ENCODE measurements at regions not wholly inside any gene's neighbourhood (a gene's known extent, or its start where the extent isn't known, plus 50 kb on each side); places are given as distances from the start of the nearest gene placed in this dataset.
"Not testable (repeated sequence)": the region's sequence is repeated elsewhere in the genome, so short reads cannot be mapped to it uniquely, and the experiment has no call there.

GRCh38 chr5:166742951-166743350, 1548.5 kb upstream of the WWC1 start:
- not testable (repeated sequence) for H3K27me3 Mint-ChIP-seq

GRCh38 chr5:166746506-166746905, 1544.9 kb upstream of the WWC1 start:
- Mint-ChIP-seq H3K4me3 (no peak overlapping the region), H3K9me3 (peaks cover 42% of the 10 kb centered on the region), H3K4me1 (ENCODE audit: low read depth) (no peaks in the 10 kb centered on the region), H3K27me3 (no peaks in the 10 kb centered on the region), H3K27ac (no peak overlapping the region), H3K36me3 (ENCODE audit: low read depth) (no peaks in the 10 kb centered on the region)
- intact Hi-C loops (cut with micrococcal nuclease), result no loop called here

More at GRCh38 chr5:166742951-166743350, 1548.5 kb upstream of the WWC1 start:
- H3K27ac Mint-ChIP-seq; intact Hi-C loops (cut with micrococcal nuclease); H3K4me3 Mint-ChIP-seq; H3K4me1 Mint-ChIP-seq (ENCODE audit: low read depth); H3K36me3 Mint-ChIP-seq (ENCODE audit: low read depth): not testable (repeated sequence)
- peaks cover 60% of the 10 kb centered on the region for H3K9me3 Mint-ChIP-seq

- intact Hi-C loops (cut with micrococcal nuclease), result no loop called here
- Mint-ChIP-seq H3K4me1 (ENCODE audit: low read depth) (no peaks in the 10 kb centered on the region), H3K27ac (no peak overlapping the region), H3K36me3 (ENCODE audit: low read depth) (no peaks in the 10 kb centered on the region), H3K4me3 (no peak overlapping the region), H3K27me3 (no peaks in the 10 kb centered on the region), H3K9me3 (peaks cover 17% of the 10 kb centered on the region)
Measured at GRCh38 chr5:166750376-166750775, 1541.1 kb upstream of the WWC1 start.

GRCh38 chr5:166758151-166758550, 1533.3 kb upstream of the WWC1 start:
- H3K36me3 Mint-ChIP-seq (ENCODE audit: low read depth), result no peaks in the 10 kb centered on the region
- no peaks in the 10 kb centered on the region for H3K4me1 Mint-ChIP-seq (ENCODE audit: low read depth)
- intact Hi-C loops (cut with micrococcal nuclease), result no loop called here
- no peak overlapping the region for H3K27ac Mint-ChIP-seq
- H3K27me3 Mint-ChIP-seq, result no peaks in the 10 kb centered on the region
- H3K4me3 Mint-ChIP-seq, result no peak overlapping the region
- peaks cover 32% of the 10 kb centered on the region for H3K9me3 Mint-ChIP-seq

- Mint-ChIP-seq H3K4me3 (no peak overlapping the region), H3K36me3 (ENCODE audit: low read depth) (no peaks in the 10 kb centered on the region), H3K4me1 (ENCODE audit: low read depth) (no peaks in the 10 kb centered on the region), H3K27ac (no peak overlapping the region), H3K9me3 (peaks cover 53% of the 10 kb centered on the region), H3K27me3 (no peaks in the 10 kb centered on the region)
- intact Hi-C loops (cut with micrococcal nuclease), result no loop called here
Measured at GRCh38 chr5:166767858-166768257, 1523.6 kb upstream of the WWC1 start.

GRCh38 chr5:166768536-166768935, 1522.9 kb upstream of the WWC1 start:
- intact Hi-C loops (cut with micrococcal nuclease), result no loop called here
- H3K4me3 Mint-ChIP-seq, result no peak overlapping the region
- no peaks in the 10 kb centered on the region for H3K4me1 Mint-ChIP-seq (ENCODE audit: low read depth)
- H3K27me3 Mint-ChIP-seq, result no peaks in the 10 kb centered on the region
- no peaks in the 10 kb centered on the region for H3K36me3 Mint-ChIP-seq (ENCODE audit: low read depth)
- H3K9me3 Mint-ChIP-seq, result peaks cover 51% of the 10 kb centered on the region
- no peak overlapping the region for H3K27ac Mint-ChIP-seq

- no peaks in the 10 kb centered on the region for H3K36me3 Mint-ChIP-seq (ENCODE audit: low read depth)
- intact Hi-C loops (cut with micrococcal nuclease), result no loop called here
Measured at GRCh38 chr5:166772770-166773169, 1518.7 kb upstream of the WWC1 start.

GRCh38 chr5:166781737-166782136, 1509.7 kb upstream of the WWC1 start:
- H3K4me3 Mint-ChIP-seq, result no peak overlapping the region
- H3K36me3 Mint-ChIP-seq (ENCODE audit: low read depth), result no peaks in the 10 kb centered on the region
- no peaks in the 10 kb centered on the region for H3K27me3 Mint-ChIP-seq
- peaks cover 22% of the 10 kb centered on the region for H3K9me3 Mint-ChIP-seq
- no peak overlapping the region for H3K27ac Mint-ChIP-seq
- intact Hi-C loops (cut with micrococcal nuclease), result no loop called here
- H3K4me1 Mint-ChIP-seq (ENCODE audit: low read depth), result no peaks in the 10 kb centered on the region

More at GRCh38 chr5:166772770-166773169, 1518.7 kb upstream of the WWC1 start:
- H3K9me3 Mint-ChIP-seq, result peaks cover 26% of the 10 kb centered on the region
- H3K27me3 Mint-ChIP-seq, result no peaks in the 10 kb centered on the region
- no peak overlapping the region for H3K4me3 Mint-ChIP-seq
- no peaks in the 10 kb centered on the region for H3K4me1 Mint-ChIP-seq (ENCODE audit: low read depth)
- no peak overlapping the region for H3K27ac Mint-ChIP-seq

- Mint-ChIP-seq H3K9me3 (peaks cover 22% of the 10 kb centered on the region), H3K27me3 (no peaks in the 10 kb centered on the region), H3K36me3 (ENCODE audit: low read depth) (no peaks in the 10 kb centered on the region), H3K4me3 (no peak overlapping the region), H3K4me1 (ENCODE audit: low read depth) (no peaks in the 10 kb centered on the region), H3K27ac (no peak overlapping the region)
- intact Hi-C loops (cut with micrococcal nuclease), result no loop called here
Measured at GRCh38 chr5:166784545-166785078, 1506.8 kb upstream of the WWC1 start.

GRCh38 chr5:166786178-166786577, 1505.3 kb upstream of the WWC1 start:
- Mint-ChIP-seq H3K36me3 (ENCODE audit: low read depth) (no peaks in the 10 kb centered on the region), H3K4me1 (ENCODE audit: low read depth) (no peaks in the 10 kb centered on the region), H3K27me3 (no peaks in the 10 kb centered on the region), H3K27ac (no peak overlapping the region), H3K9me3 (peaks cover 22% of the 10 kb centered on the region), H3K4me3 (no peak overlapping the region)
- intact Hi-C loops (cut with micrococcal nuclease), result no loop called here

GRCh38 chr5:166786889-166787288, 1504.6 kb upstream of the WWC1 start:
- Mint-ChIP-seq H3K4me1 (ENCODE audit: low read depth) (no peaks in the 10 kb centered on the region), H3K4me3 (no peak overlapping the region), H3K27ac (no peak overlapping the region), H3K27me3 (no peaks in the 10 kb centered on the region), H3K36me3 (ENCODE audit: low read depth) (no peaks in the 10 kb centered on the region), H3K9me3 (peaks cover 22% of the 10 kb centered on the region)
- intact Hi-C loops (cut with micrococcal nuclease), result no loop called here

- no peaks in the 10 kb centered on the region for H3K27me3 Mint-ChIP-seq
- H3K27ac Mint-ChIP-seq, result no peak overlapping the region
- H3K4me3 Mint-ChIP-seq, result no peak overlapping the region
- intact Hi-C loops (cut with micrococcal nuclease), result no loop called here
- no peaks in the 10 kb centered on the region for H3K36me3 Mint-ChIP-seq (ENCODE audit: low read depth)
- no peaks in the 10 kb centered on the region for H3K4me1 Mint-ChIP-seq (ENCODE audit: low read depth)
- peaks cover 22% of the 10 kb centered on the region for H3K9me3 Mint-ChIP-seq
Measured at GRCh38 chr5:166788050-166788449, 1503.4 kb upstream of the WWC1 start.

GRCh38 chr5:166795756-166796155, 1495.7 kb upstream of the WWC1 start:
- Mint-ChIP-seq H3K4me3 (no peak overlapping the region), H3K9me3 (peaks cover 27% of the 10 kb centered on the region), H3K27ac (no peak overlapping the region), H3K36me3 (ENCODE audit: low read depth) (no peaks in the 10 kb centered on the region), H3K4me1 (ENCODE audit: low read depth) (no peaks in the 10 kb centered on the region), H3K27me3 (no peaks in the 10 kb centered on the region)
- intact Hi-C loops (cut with micrococcal nuclease), result no loop called here

GRCh38 chr5:166803058-166803457, 1488.4 kb upstream of the WWC1 start:
- Mint-ChIP-seq H3K27ac (no peak overlapping the region), H3K4me3 (no peak overlapping the region), H3K4me1 (ENCODE audit: low read depth) (no peaks in the 10 kb centered on the region), H3K27me3 (no peaks in the 10 kb centered on the region), H3K9me3 (peaks cover 67% of the 10 kb centered on the region), H3K36me3 (ENCODE audit: low read depth) (no peaks in the 10 kb centered on the region)
- intact Hi-C loops (cut with micrococcal nuclease), result no loop called here

- H3K4me1 Mint-ChIP-seq (ENCODE audit: low read depth); H3K36me3 Mint-ChIP-seq (ENCODE audit: low read depth); H3K27ac Mint-ChIP-seq; intact Hi-C loops (cut with micrococcal nuclease); H3K4me3 Mint-ChIP-seq; H3K27me3 Mint-ChIP-seq: not testable (repeated sequence)
- H3K9me3 Mint-ChIP-seq, result peaks cover 67% of the 10 kb centered on the region
Measured at GRCh38 chr5:166804223-166804622, 1487.2 kb upstream of the WWC1 start.

All from dendritic cell treated with granulocyte-macrophage colony-stimulating factor and Interleukin-4, amounts not matched to agents 40 ng/mL and 50 ng/mL, for 4 days (primary cell).